Testis (tissue), 2 donors: ENCODE measurements at regions not wholly inside any gene's neighbourhood (a gene's known extent, or its start where the extent isn't known, plus 50 kb on each side); places are given as distances from the start of the nearest gene placed in this dataset.
"Not testable (repeated sequence)": the region's sequence is repeated elsewhere in the genome, so short reads cannot be mapped to it uniquely, and the experiment has no call there.

Source experiments
- CTCF ChIP-seq, 3 experiments: fragments of 450-650 bp in 2 of 3; fragments of 200-600 bp in 1 of 3; sonication (generic) in 1 of 3; IDR thresholded peaks; one replicate each; pipeline ENCODE4 v1.5.1; 2016 to 2019; ENCODE audit warnings: antibody characterized with exemption in 3 of 3, mild to moderate bottlenecking in 2 of 3, moderate library complexity in 1 of 3
- POLR2A ChIP-seq: fragments of 450-650 bp; IDR thresholded peaks from one replicate; pipeline ENCODE4 v1.6.1; 2017; ENCODE audit warnings: antibody characterized with exemption, mild to moderate bottlenecking, moderate library complexity

GRCh38 chr1:8227674-8228073, 90.2 kb upstream of the SLC45A1 start:
- TF ChIP-seq POLR2A; CTCF (IDR thresholded peaks at IDR 0.05): not testable (repeated sequence)
